Liver (tissue), 8 donors: ENCODE measurements at regions not wholly inside any gene's neighbourhood (a gene's known extent, or its start where the extent isn't known, plus 50 kb on each side); places are given as distances from the start of the nearest gene placed in this dataset.
"Not testable (repeated sequence)": the region's sequence is repeated elsewhere in the genome, so short reads cannot be mapped to it uniquely, and the experiment has no call there.

ENCODE experiments used
- DNase-seq: peaks from one replicate; pipeline ENCODE4 v3.0.0-alpha.2; 2017; ENCODE audit warnings: low spot score
- H3K27ac ChIP-seq, 2 donors: one replicate each; pipeline ENCODE4 v1.7.0; 2013; ENCODE audit warnings: inconsistent platforms in 2 of 2, low read length in 2 of 2, control low read depth in 1 of 2, low read depth in 1 of 2, mild to moderate bottlenecking in 1 of 2
- H3K27me3 ChIP-seq, 4 donors: one replicate each; pipeline versions ENCODE4 v1.6.1 to v1.7.0; 2013; ENCODE audit warnings: low read length in 3 of 4, inconsistent platforms in 1 of 4, mild to moderate bottlenecking in 1 of 4, moderate library complexity in 1 of 4; ENCODE audit not compliant: control insufficient read depth in 4 of 4, insufficient read depth in 4 of 4
- H3K36me3 ChIP-seq, 4 donors: one replicate each; pipeline versions ENCODE4 v1.6.1 to v1.7.0; 2013; ENCODE audit warnings: low read length in 3 of 4, mild to moderate bottlenecking in 3 of 4, low read depth in 1 of 4, moderate library complexity in 1 of 4; ENCODE audit not compliant: control insufficient read depth in 4 of 4, insufficient read depth in 3 of 4
- H3K4me1 ChIP-seq, 4 donors: one replicate each; pipeline versions ENCODE4 v1.6.1 to v1.7.0; 2013; ENCODE audit warnings: low read length in 3 of 4, mild to moderate bottlenecking in 3 of 4, moderate library complexity in 1 of 4; ENCODE audit not compliant: control insufficient read depth in 4 of 4, insufficient read depth in 4 of 4
- H3K4me3 ChIP-seq, 3 donors: one replicate each; pipeline versions ENCODE4 v1.6.1 to v1.7.0; 2013; ENCODE audit warnings: low read length in 3 of 3, control low read depth in 1 of 3, low read depth in 1 of 3, mild to moderate bottlenecking in 1 of 3
- H3K9ac ChIP-seq, 2 donors: one replicate each; pipeline ENCODE4 v1.7.0; 2013; ENCODE audit warnings: low read length in 2 of 2, mild to moderate bottlenecking in 2 of 2, moderate library complexity in 2 of 2, control low read depth in 1 of 2, low read depth in 1 of 2
- H3K9me3 ChIP-seq, 4 donors: one replicate each; pipeline versions ENCODE4 v1.6.1 to v1.7.0; 2013; ENCODE audit warnings: low read length in 3 of 4; ENCODE audit not compliant: control insufficient read depth in 4 of 4
- ATF3 ChIP-seq: IDR thresholded peaks from 2 replicates; pipeline ENCODE4 v1.6.1; 2016; ENCODE audit warnings: antibody characterized with exemption
- CTCF ChIP-seq: fragments of 150-350 bp; IDR thresholded peaks from 2 replicates; pipeline ENCODE4 v1.5.1; 2017; ENCODE audit warnings: improper control_type of control experiment, low read depth, low read length; ENCODE audit not compliant: missing input control
- EGR1 ChIP-seq, 2 donors: IDR thresholded peaks; 2 replicates each; pipeline ENCODE4 v1.6.1; 2016 to 2018; ENCODE audit warnings: antibody characterized with exemption in 2 of 2, low read depth in 2 of 2
- FOXA1 ChIP-seq: IDR thresholded peaks from 2 replicates; pipeline ENCODE4 v1.6.1; 2016; ENCODE audit warnings: antibody characterized with exemption
- FOXA2 ChIP-seq: IDR thresholded peaks from 2 replicates; pipeline ENCODE4 v1.6.1; 2016; ENCODE audit warnings: antibody characterized with exemption
- GABPA ChIP-seq, 2 donors: IDR thresholded peaks in 1 of 2; conservative IDR thresholded peaks in 1 of 2; 2 replicates each; pipeline ENCODE4 v1.6.1; 2016; ENCODE audit warnings: antibody characterized with exemption in 2 of 2, mild to moderate bottlenecking in 1 of 2, moderate library complexity in 1 of 2
- HNF4A ChIP-seq, 2 donors: conservative IDR thresholded peaks; 2 replicates each; pipeline ENCODE4 v1.6.1; 2016; ENCODE audit warnings: antibody characterized with exemption in 2 of 2, mild to moderate bottlenecking in 2 of 2
- HNF4G ChIP-seq: IDR thresholded peaks from 2 replicates; pipeline ENCODE4 v1.6.1; 2016; ENCODE audit warnings: antibody characterized with exemption
- JUND ChIP-seq, 2 donors: IDR thresholded peaks; 2 replicates each; pipeline ENCODE4 v1.6.1; 2016; ENCODE audit warnings: antibody characterized with exemption in 2 of 2
- MAX ChIP-seq: IDR thresholded peaks from 2 replicates; pipeline ENCODE4 v1.6.1; 2016; ENCODE audit warnings: antibody characterized with exemption
- NR2F2 ChIP-seq: IDR thresholded peaks from 2 replicates; pipeline ENCODE4 v1.6.1; 2016; ENCODE audit warnings: antibody characterized with exemption
- RAD21 ChIP-seq, 2 donors: IDR thresholded peaks; 2 replicates each; pipeline ENCODE4 v1.6.1; 2016; ENCODE audit warnings: antibody characterized with exemption in 2 of 2, mild to moderate bottlenecking in 2 of 2
- REST ChIP-seq: IDR thresholded peaks from 2 replicates; pipeline ENCODE4 v1.6.1; 2016; ENCODE audit warnings: antibody characterized with exemption, mild to moderate bottlenecking
- RXRA ChIP-seq, 2 donors: IDR thresholded peaks; 2 replicates each; pipeline ENCODE4 v1.6.1; 2017 to 2018; ENCODE audit warnings: antibody characterized with exemption in 2 of 2, mild to moderate bottlenecking in 1 of 2
- SP1 ChIP-seq: IDR thresholded peaks from 2 replicates; pipeline ENCODE4 v1.6.1; 2018; ENCODE audit warnings: antibody characterized with exemption, mild to moderate bottlenecking
- TAF1 ChIP-seq: conservative IDR thresholded peaks from 2 replicates; pipeline ENCODE4 v1.6.1; 2016; ENCODE audit warnings: antibody characterized with exemption, mild to moderate bottlenecking
- YY1 ChIP-seq: IDR thresholded peaks from 2 replicates; pipeline ENCODE4 v1.6.1; 2016; ENCODE audit warnings: antibody characterized with exemption, mild to moderate bottlenecking
- ZBTB33 ChIP-seq: IDR thresholded peaks from 2 replicates; pipeline ENCODE4 v1.6.1; 2016; ENCODE audit warnings: antibody characterized with exemption
- WGBS: extraction: QIAGEN DNeasy Blood & Tissue Kit; methylation state at CpG from one replicate; pipeline ENCODE4 v1.1.7; 2013; 5-methylcytosine and 5-hydroxymethylcytosine counted together
- donor health status: healthy.
- donor health status: healthy.
- donor health status: healthy.
- donor health status: healthy.
- donor health status: healthy.

- Histone ChIP-seq H3K4me3 (no peak overlapping the region), H3K27me3 (no peaks in the 10 kb centered on the region), H3K27ac (no peak overlapping the region), H3K9me3 (no peaks in the 10 kb centered on the region), H3K9ac (no peak overlapping the region), H3K36me3 (no peaks in the 10 kb centered on the region), H3K4me1 (peaks cover 0 to 2% (median 0%) of the 10 kb centered on the region in 4 donors)
- no peak for DNase-seq
- 77% methylated on average over 7 of the region's 7 CpGs for WGBS
- TF ChIP-seq ATF3 (peak; percentile 62), FOXA1 (no peak), YY1 (peak; percentile 14), RXRA (IDR thresholded peaks at IDR 0.05) (no peak), JUND (IDR thresholded peaks at IDR 0.05) (peak; percentile 69 to 72), HNF4G (peak; percentile 70), SP1 (peak; percentile 29), TAF1 (no peak), HNF4A (conservative IDR thresholded peaks at IDR 0.05) (peak; percentile 78 to 82)
These were observed 93.2 kb downstream of the CTH start for GRCh38 chr1:70504176-70504820.

GRCh38 chr1:70504821-70505193 lies 93.7 kb downstream of the CTH start:
- H3K27me3 ChIP-seq, result no peaks in the 10 kb centered on the region
- TF ChIP-seq SP1, result no peak
- TF ChIP-seq ATF3, result no peak
- no peak for TF ChIP-seq CTCF
- TF ChIP-seq TAF1, result no peak
- TF ChIP-seq RAD21 (IDR thresholded peaks at IDR 0.05), result no peak
- no peak for TF ChIP-seq ZBTB33
- TF ChIP-seq MAX, result no peak
- TF ChIP-seq NR2F2, result no peak
- no peak for TF ChIP-seq FOXA1
- no peak for TF ChIP-seq EGR1 (IDR thresholded peaks at IDR 0.05; ENCODE audit: low read depth in 2 of 2)
- no peak for TF ChIP-seq GABPA (IDR thresholded peaks at IDR 0.05 in 1 of 2, conservative IDR thresholded peaks at IDR 0.05 in 1 of 2)
- no peak for TF ChIP-seq YY1
- no peak for TF ChIP-seq JUND (IDR thresholded peaks at IDR 0.05)
- TF ChIP-seq HNF4G, result no peak
- TF ChIP-seq REST, result no peak
- no peak for TF ChIP-seq FOXA2
- TF ChIP-seq RXRA (IDR thresholded peaks at IDR 0.05), result no peak
- TF ChIP-seq HNF4A (conservative IDR thresholded peaks at IDR 0.05), result no peak
- H3K4me1 ChIP-seq, result peaks cover 0 to 2% (median 0%) of the 10 kb centered on the region in 4 donors
- DNase-seq, result no peak
- no peaks in the 10 kb centered on the region for H3K9me3 ChIP-seq
- WGBS, result 69% methylated on average over 2 of the region's 2 CpGs
- no peaks in the 10 kb centered on the region for H3K36me3 ChIP-seq
- H3K27ac ChIP-seq, result no peak overlapping the region
- H3K9ac ChIP-seq, result no peak overlapping the region
- no peak overlapping the region for H3K4me3 ChIP-seq

- DNase-seq, H3K4me3 ChIP-seq: not testable (repeated sequence)
- 81% methylated on average over 3 of the region's 3 CpGs for WGBS
These were observed 96.9 kb downstream of the CTH start for GRCh38 chr1:70507991-70508390.

More at GRCh38 chr1:70507991-70508390, 96.9 kb downstream of the CTH start:
- not testable (repeated sequence) for H3K9me3 ChIP-seq, H3K27me3 ChIP-seq, H3K27ac ChIP-seq, H3K36me3 ChIP-seq, H3K9ac ChIP-seq, H3K4me1 ChIP-seq
